Immature natural killer cell (primary cell): ENCODE measurements at regions not wholly inside any gene's neighbourhood (a gene's known extent, or its start where the extent isn't known, plus 50 kb on each side); places are given as distances from the start of the nearest gene placed in this dataset.

Source experiments
- DNase-seq, 3 donors: peaks; one replicate each; pipeline ENCODE4 v3.0.0; 2022; ENCODE audit warnings: mixed read lengths in 1 of 3
- H3K27ac Mint-ChIP-seq, 6 donors: one replicate each; pipeline ENCODE4 v1.8.0; 2020; ENCODE audit warnings: mixed read lengths in 6 of 6, mild to moderate bottlenecking in 5 of 6, inconsistent platforms in 4 of 6, moderate library complexity in 3 of 6
- H3K27me3 Mint-ChIP-seq, 3 donors: one replicate each; pipeline ENCODE4 v1.8.0; 2020 to 2021; ENCODE audit warnings: low read depth in 3 of 3, mild to moderate bottlenecking in 3 of 3, mixed read lengths in 3 of 3, moderate library complexity in 3 of 3, inconsistent platforms in 1 of 3
- H3K36me3 Mint-ChIP-seq, 3 donors: one replicate each; pipeline ENCODE4 v1.8.0; 2020; ENCODE audit warnings: mixed read lengths in 3 of 3, inconsistent platforms in 2 of 3, mild to moderate bottlenecking in 2 of 3
- H3K4me1 Mint-ChIP-seq, 2 donors: one replicate each; pipeline ENCODE4 v1.8.0; 2020; ENCODE audit warnings: inconsistent platforms in 2 of 2, mild to moderate bottlenecking in 2 of 2, mixed read lengths in 2 of 2, moderate library complexity in 1 of 2
- H3K4me3 Mint-ChIP-seq, 5 donors: one replicate each; pipeline ENCODE4 v1.8.0; 2020; ENCODE audit warnings: mild to moderate bottlenecking in 5 of 5, mixed read lengths in 5 of 5, inconsistent platforms in 3 of 5, moderate library complexity in 3 of 5
- H3K9me3 Mint-ChIP-seq, 6 donors: one replicate each; pipeline ENCODE4 v1.8.0; 2020; ENCODE audit warnings: mild to moderate bottlenecking in 6 of 6, mixed read lengths in 6 of 6, inconsistent platforms in 4 of 6, moderate library complexity in 3 of 6

GRCh38 chr1:5511381-5512097 is 480.7 kb downstream of the NPHP4 start:
- no peak overlapping the region for H3K27ac Mint-ChIP-seq
- H3K9me3 Mint-ChIP-seq: no peaks in the 10 kb centered on the region
- DNase-seq: no peak
- H3K27me3 Mint-ChIP-seq: peaks cover 1 to 5% (median 4%) of the 10 kb centered on the region in 3 donors
- H3K4me3 Mint-ChIP-seq: no peak overlapping the region
- H3K36me3 Mint-ChIP-seq: no peaks in the 10 kb centered on the region
- no peaks in the 10 kb centered on the region for H3K4me1 Mint-ChIP-seq

- no peak overlapping the region for H3K27ac Mint-ChIP-seq
- no peaks in the 10 kb centered on the region for H3K36me3 Mint-ChIP-seq
- peak; percentile 39 to 53 (median 48) for DNase-seq
- H3K4me1 Mint-ChIP-seq: no peaks in the 10 kb centered on the region
- H3K27me3 Mint-ChIP-seq: peaks cover 1 to 5% (median 2%) of the 10 kb centered on the region in 3 donors
- no peaks in the 10 kb centered on the region for H3K9me3 Mint-ChIP-seq
- no peak overlapping the region for H3K4me3 Mint-ChIP-seq
Observed at GRCh38 chr1:5509664-5510452, 482.4 kb downstream of the NPHP4 start.

GRCh38 chr1:5508669-5509330 is 483.4 kb downstream of the NPHP4 start:
- Mint-ChIP-seq H3K36me3 (no peaks in the 10 kb centered on the region), H3K27me3 (peaks cover 0 to 9% (median 2%) of the 10 kb centered on the region in 3 donors), H3K27ac (no peak overlapping the region), H3K4me1 (no peaks in the 10 kb centered on the region), H3K9me3 (no peaks in the 10 kb centered on the region), H3K4me3 (no peak overlapping the region)
- no peak for DNase-seq

- no peaks in the 10 kb centered on the region for H3K36me3 Mint-ChIP-seq
- no peaks in the 10 kb centered on the region for H3K4me1 Mint-ChIP-seq
- no peak overlapping the region for H3K4me3 Mint-ChIP-seq
- H3K9me3 Mint-ChIP-seq: no peaks in the 10 kb centered on the region
- H3K27ac Mint-ChIP-seq: no peak overlapping the region
- no peak for DNase-seq
- peaks cover 0 to 5% (median 4%) of the 10 kb centered on the region in 3 donors for H3K27me3 Mint-ChIP-seq
Observed at GRCh38 chr1:5507340-5507739, 484.9 kb downstream of the NPHP4 start.

- Mint-ChIP-seq H3K27ac (no peak overlapping the region), H3K9me3 (no peaks in the 10 kb centered on the region), H3K36me3 (no peaks in the 10 kb centered on the region), H3K4me1 (no peaks in the 10 kb centered on the region), H3K4me3 (no peak overlapping the region), H3K27me3 (peaks cover 4 to 8% (median 4%) of the 10 kb centered on the region in 3 donors)
- DNase-seq: no peak
Observed at GRCh38 chr1:5506634-5507033, 485.6 kb downstream of the NPHP4 start.

- H3K27ac Mint-ChIP-seq: no peak overlapping the region
- H3K4me3 Mint-ChIP-seq: no peak overlapping the region
- H3K36me3 Mint-ChIP-seq: no peaks in the 10 kb centered on the region
- H3K9me3 Mint-ChIP-seq: no peaks in the 10 kb centered on the region
- no peaks in the 10 kb centered on the region for H3K4me1 Mint-ChIP-seq
- DNase-seq: no peak
- peaks cover 4 to 8% (median 4%) of the 10 kb centered on the region in 3 donors for H3K27me3 Mint-ChIP-seq
Observed at GRCh38 chr1:5505944-5506343, 486.3 kb downstream of the NPHP4 start.

- Mint-ChIP-seq H3K27me3 (peaks cover 4 to 7% (median 4%) of the 10 kb centered on the region in 3 donors), H3K4me3 (no peak overlapping the region), H3K4me1 (no peaks in the 10 kb centered on the region), H3K9me3 (no peaks in the 10 kb centered on the region), H3K36me3 (no peaks in the 10 kb centered on the region), H3K27ac (no peak overlapping the region)
- no peak for DNase-seq
Observed at GRCh38 chr1:5504364-5504740, 487.9 kb downstream of the NPHP4 start.

- no peak overlapping the region for H3K4me3 Mint-ChIP-seq
- DNase-seq: no peak
- H3K27me3 Mint-ChIP-seq: peaks cover 4 to 7% (median 4%) of the 10 kb centered on the region in 3 donors
- H3K36me3 Mint-ChIP-seq: no peaks in the 10 kb centered on the region
- no peak overlapping the region for H3K27ac Mint-ChIP-seq
- no peaks in the 10 kb centered on the region for H3K4me1 Mint-ChIP-seq
- no peaks in the 10 kb centered on the region for H3K9me3 Mint-ChIP-seq
Observed at GRCh38 chr1:5503556-5504363, 488.5 kb downstream of the NPHP4 start.

- H3K4me1 Mint-ChIP-seq: no peaks in the 10 kb centered on the region
- no peak for DNase-seq
- H3K4me3 Mint-ChIP-seq: no peak overlapping the region
- H3K27me3 Mint-ChIP-seq: peaks cover 4 to 7% (median 4%) of the 10 kb centered on the region in 3 donors
- no peak overlapping the region for H3K27ac Mint-ChIP-seq
- H3K9me3 Mint-ChIP-seq: no peaks in the 10 kb centered on the region
- H3K36me3 Mint-ChIP-seq: no peaks in the 10 kb centered on the region
Observed at GRCh38 chr1:5502311-5503194, 489.7 kb downstream of the NPHP4 start.

GRCh38 chr1:5501206-5501930 is 490.9 kb downstream of the NPHP4 start:
- DNase-seq: no peak
- no peak overlapping the region for H3K27ac Mint-ChIP-seq
- no peak overlapping the region for H3K4me3 Mint-ChIP-seq
- H3K27me3 Mint-ChIP-seq: peaks cover 4 to 7% (median 6%) of the 10 kb centered on the region in 3 donors
- H3K36me3 Mint-ChIP-seq: no peaks in the 10 kb centered on the region
- H3K4me1 Mint-ChIP-seq: no peaks in the 10 kb centered on the region
- no peaks in the 10 kb centered on the region for H3K9me3 Mint-ChIP-seq

GRCh38 chr1:5500541-5500940 is 491.7 kb downstream of the NPHP4 start:
- no peak for DNase-seq
- H3K27ac Mint-ChIP-seq: no peak overlapping the region
- H3K36me3 Mint-ChIP-seq: no peaks in the 10 kb centered on the region
- no peak overlapping the region for H3K4me3 Mint-ChIP-seq
- H3K4me1 Mint-ChIP-seq: no peaks in the 10 kb centered on the region
- peaks cover 4 to 7% (median 6%) of the 10 kb centered on the region in 3 donors for H3K27me3 Mint-ChIP-seq
- no peaks in the 10 kb centered on the region for H3K9me3 Mint-ChIP-seq

- no peak for DNase-seq
- Mint-ChIP-seq H3K27me3 (peaks cover 3 to 4% (median 4%) of the 10 kb centered on the region in 3 donors), H3K36me3 (no peaks in the 10 kb centered on the region), H3K9me3 (no peaks in the 10 kb centered on the region), H3K27ac (no peak overlapping the region), H3K4me3 (no peak overlapping the region), H3K4me1 (no peaks in the 10 kb centered on the region)
Observed at GRCh38 chr1:5497503-5497902, 494.7 kb downstream of the NPHP4 start.
